A673 (cell line): ENCODE measurements at regions not wholly inside any gene's neighbourhood (a gene's known extent, or its start where the extent isn't known, plus 50 kb on each side); places are given as distances from the start of the nearest gene placed in this dataset.

Experiments used
- EZH2 ChIP-seq: fragments of 200-600 bp; sonication (generic); IDR thresholded peaks from 2 replicates; pipeline ENCODE4 v1.6.1; 2017; ENCODE audit warnings: borderline replicate concordance, low read depth, mild to moderate bottlenecking, mixed read lengths, antibody characterized with exemption, low read length; ENCODE audit not compliant: poor library complexity, severe bottlenecking
- TF ChIP-seq, protein P1 (sequence below): fragments of 300-800, 200-600 bp; sonication (generic); conservative IDR thresholded peaks from 2 replicates; pipeline ENCODE4 v1.5.1; 2017; ENCODE audit warnings: low read depth, mild to moderate bottlenecking, antibody characterized with exemption, low read length, moderate library complexity, mixed read lengths

DNA sequence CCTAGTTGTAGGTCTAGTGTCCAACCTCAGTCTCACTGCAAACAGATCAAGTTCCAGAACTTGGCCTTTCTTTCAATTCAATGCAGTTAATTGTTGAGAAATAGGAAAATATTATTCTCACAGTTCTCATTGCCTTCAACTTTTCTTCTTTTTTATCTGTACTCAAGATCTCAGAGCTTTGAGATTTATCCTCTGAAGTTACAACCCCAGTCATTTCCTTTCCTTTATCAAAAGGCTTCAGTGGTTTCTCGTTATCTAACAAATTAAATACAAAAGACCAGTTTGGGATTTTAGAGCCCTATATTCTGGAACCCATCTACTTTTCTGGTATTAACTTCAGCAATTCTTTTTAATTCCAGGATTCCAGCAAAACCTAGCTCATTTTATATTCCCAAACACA is 130.2 kb downstream of the TMA16 start:
- no peak for TF ChIP-seq EZH2
- TF ChIP-seq, protein P1, sequence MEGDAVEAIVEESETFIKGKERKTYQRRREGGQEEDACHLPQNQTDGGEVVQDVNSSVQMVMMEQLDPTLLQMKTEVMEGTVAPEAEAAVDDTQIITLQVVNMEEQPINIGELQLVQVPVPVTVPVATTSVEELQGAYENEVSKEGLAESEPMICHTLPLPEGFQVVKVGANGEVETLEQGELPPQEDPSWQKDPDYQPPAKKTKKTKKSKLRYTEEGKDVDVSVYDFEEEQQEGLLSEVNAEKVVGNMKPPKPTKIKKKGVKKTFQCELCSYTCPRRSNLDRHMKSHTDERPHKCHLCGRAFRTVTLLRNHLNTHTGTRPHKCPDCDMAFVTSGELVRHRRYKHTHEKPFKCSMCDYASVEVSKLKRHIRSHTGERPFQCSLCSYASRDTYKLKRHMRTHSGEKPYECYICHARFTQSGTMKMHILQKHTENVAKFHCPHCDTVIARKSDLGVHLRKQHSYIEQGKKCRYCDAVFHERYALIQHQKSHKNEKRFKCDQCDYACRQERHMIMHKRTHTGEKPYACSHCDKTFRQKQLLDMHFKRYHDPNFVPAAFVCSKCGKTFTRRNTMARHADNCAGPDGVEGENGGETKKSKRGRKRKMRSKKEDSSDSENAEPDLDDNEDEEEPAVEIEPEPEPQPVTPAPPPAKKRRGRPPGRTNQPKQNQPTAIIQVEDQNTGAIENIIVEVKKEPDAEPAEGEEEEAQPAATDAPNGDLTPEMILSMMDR, result no peak
